ENCODE measurements at regions not wholly inside any gene's neighbourhood (a gene's known extent, or its start where the extent isn't known, plus 50 kb on each side); places are given as distances from the start of the nearest gene placed in this dataset.

DNA sequence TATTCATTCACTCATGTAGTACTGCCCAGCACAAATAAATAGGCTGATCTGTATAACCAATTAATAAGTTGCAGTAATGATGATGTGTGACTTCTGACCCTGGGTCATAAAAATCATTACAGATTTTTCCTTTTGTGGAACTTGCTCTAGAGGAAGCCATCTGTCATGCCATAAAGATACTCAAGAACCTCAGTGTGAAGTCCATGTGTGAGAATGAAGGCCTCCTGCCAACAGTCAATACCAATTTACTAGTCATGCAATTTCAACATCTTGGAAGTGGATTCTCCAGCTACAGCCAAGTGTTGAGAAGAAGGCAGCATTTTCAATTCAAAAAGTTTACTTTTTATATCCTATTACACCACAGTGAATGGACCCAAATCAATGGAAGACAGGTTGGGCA, 435.6 kb upstream of the LRRC4C start:
- no peaks in the 10 kb centered on the region for H3K9me3 ChIP-seq (ENCODE audit: control insufficient read depth in 2 of 2, insufficient read depth in 1 of 2, low read depth in 1 of 2, low read length in 1 of 2)
- FAIRE-seq (no peak), DNase-seq (peak; percentile 42 to 44)
- H3K36me3 ChIP-seq (ENCODE audit: control insufficient read depth in 3 of 3, insufficient read depth in 2 of 3, low read depth in 1 of 3, low read length in 3 of 3) = no peaks in the 10 kb centered on the region
- H3K27ac ChIP-seq (ENCODE audit: low read depth in 1 of 3, low read length in 2 of 3) = no peak overlapping the region
- peaks cover 0 to 3% (median 0%) of the 10 kb centered on the region in 3 donors for H3K4me1 ChIP-seq (ENCODE audit: control insufficient read depth in 3 of 3, insufficient read depth in 2 of 3, low read depth in 1 of 3, low read length in 2 of 3)
- no peak overlapping the region for H3K4me3 ChIP-seq (ENCODE audit: low read depth in 1 of 3, low read length in 3 of 3)
- no peaks in the 10 kb centered on the region for H3K27me3 ChIP-seq (ENCODE audit: control insufficient read depth in 3 of 3, insufficient read depth in 3 of 3, low read length in 3 of 3)

DNA sequence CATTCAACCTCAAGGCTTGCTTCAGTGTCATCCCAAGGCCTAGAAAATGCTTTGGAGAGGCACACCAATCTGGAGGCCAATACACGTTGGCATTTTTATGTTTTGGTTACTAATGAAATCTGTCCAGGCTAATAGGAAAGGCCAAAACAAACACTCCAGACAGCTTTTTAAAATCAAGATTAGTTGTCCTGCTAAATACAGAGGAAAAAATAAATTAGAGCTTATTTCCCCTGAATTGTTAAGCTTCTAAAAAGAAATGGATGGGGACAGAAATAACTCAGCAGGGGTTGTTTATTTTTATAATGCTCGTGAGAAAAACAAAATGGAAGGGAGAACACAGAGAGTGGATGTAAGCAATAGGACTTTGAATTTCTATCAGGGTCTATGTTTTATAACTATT, 438.5 kb upstream of the LRRC4C start:
- no peaks in the 10 kb centered on the region for H3K27me3 ChIP-seq (ENCODE audit: control insufficient read depth in 3 of 3, insufficient read depth in 3 of 3, low read length in 3 of 3)
- DNase-seq (no peak), FAIRE-seq (no peak)
- 47 to 69% (median 62%) methylated on average over 2 of the region's 2 CpGs for WGBS, 3 donors
- no peak overlapping the region for H3K4me3 ChIP-seq (ENCODE audit: low read depth in 1 of 3, low read length in 3 of 3)
- H3K4me1 ChIP-seq (ENCODE audit: control insufficient read depth in 3 of 3, insufficient read depth in 2 of 3, low read depth in 1 of 3, low read length in 2 of 3) = peaks cover 0 to 3% (median 0%) of the 10 kb centered on the region in 3 donors
- H3K9me3 ChIP-seq (ENCODE audit: control insufficient read depth in 2 of 2, insufficient read depth in 1 of 2, low read depth in 1 of 2, low read length in 1 of 2) = peaks cover 0 to 6% of the 10 kb centered on the region in 2 donors
- no peak overlapping the region for H3K27ac ChIP-seq (ENCODE audit: low read depth in 1 of 3, low read length in 2 of 3)
- no peaks in the 10 kb centered on the region for H3K36me3 ChIP-seq (ENCODE audit: control insufficient read depth in 3 of 3, insufficient read depth in 2 of 3, low read depth in 1 of 3, low read length in 3 of 3)

DNA sequence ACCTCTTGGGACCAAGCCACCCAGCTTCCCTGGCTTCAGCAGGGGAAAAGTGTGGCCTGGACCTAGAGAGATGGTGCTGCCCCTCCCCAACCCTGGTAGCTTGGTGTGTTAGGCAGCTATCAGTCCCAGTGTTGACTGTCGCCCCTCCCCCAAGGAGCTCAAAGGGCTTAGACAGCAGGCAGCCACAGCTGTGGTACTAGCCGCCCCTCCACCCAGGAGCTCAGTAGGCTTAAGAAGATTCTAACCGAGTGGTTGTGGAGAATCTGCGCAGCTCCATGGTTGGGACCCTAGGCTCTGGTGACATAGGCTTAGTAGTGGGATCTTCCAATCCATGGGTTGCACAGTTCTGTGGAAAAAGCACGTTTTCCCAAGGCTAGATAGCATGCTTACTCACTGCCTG, 458.4 kb upstream of the LRRC4C start:
- DNase-seq (no peak), FAIRE-seq (no peak)
- Histone ChIP-seq H3K9me3 (ENCODE audit: control insufficient read depth in 2 of 2, insufficient read depth in 1 of 2, low read depth in 1 of 2, low read length in 1 of 2) (peaks cover 0 to 16% of the 10 kb centered on the region in 2 donors), H3K4me1 (ENCODE audit: control insufficient read depth in 3 of 3, insufficient read depth in 2 of 3, low read depth in 1 of 3, low read length in 2 of 3) (no peaks in the 10 kb centered on the region), H3K4me3 (ENCODE audit: low read depth in 1 of 3, low read length in 3 of 3) (no peak overlapping the region), H3K27ac (ENCODE audit: low read depth in 1 of 3, low read length in 2 of 3) (no peak overlapping the region), H3K27me3 (ENCODE audit: control insufficient read depth in 3 of 3, insufficient read depth in 3 of 3, low read length in 3 of 3) (no peaks in the 10 kb centered on the region), H3K36me3 (ENCODE audit: control insufficient read depth in 3 of 3, insufficient read depth in 2 of 3, low read depth in 1 of 3, low read length in 3 of 3) (no peaks in the 10 kb centered on the region)
- WGBS, 3 donors = 80 to 87% (median 81%) methylated on average over 5 of the region's 5 CpGs

DNA sequence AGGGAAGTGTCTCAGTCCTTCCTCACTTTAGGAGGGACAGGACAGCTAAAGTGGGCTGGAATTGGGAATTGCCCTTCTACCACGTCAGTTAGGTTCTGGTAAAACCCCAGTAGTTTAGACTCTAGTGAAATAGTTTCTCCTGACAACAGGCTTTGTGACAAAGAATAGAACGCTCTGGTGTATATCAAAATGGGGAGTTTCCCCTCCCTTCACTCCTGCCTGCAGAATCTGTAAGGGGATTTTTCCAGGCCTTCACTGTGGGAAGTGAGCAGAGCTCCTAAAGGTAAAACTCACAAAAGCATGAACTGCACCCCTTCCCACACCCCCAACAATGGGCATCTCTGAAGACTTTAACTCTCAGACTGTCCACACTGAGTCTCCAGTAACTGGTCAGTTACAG, 460.9 kb upstream of the LRRC4C start:
- H3K27me3 ChIP-seq (ENCODE audit: control insufficient read depth in 3 of 3, insufficient read depth in 3 of 3, low read length in 3 of 3) = no peaks in the 10 kb centered on the region
- H3K36me3 ChIP-seq (ENCODE audit: control insufficient read depth in 3 of 3, insufficient read depth in 2 of 3, low read depth in 1 of 3, low read length in 3 of 3) = no peaks in the 10 kb centered on the region
- H3K9me3 ChIP-seq (ENCODE audit: control insufficient read depth in 2 of 2, insufficient read depth in 1 of 2, low read depth in 1 of 2, low read length in 1 of 2) = peaks cover 0 to 16% of the 10 kb centered on the region in 2 donors
- no peak overlapping the region for H3K4me3 ChIP-seq (ENCODE audit: low read depth in 1 of 3, low read length in 3 of 3)
- H3K4me1 ChIP-seq (ENCODE audit: control insufficient read depth in 3 of 3, insufficient read depth in 2 of 3, low read depth in 1 of 3, low read length in 2 of 3) = no peaks in the 10 kb centered on the region
- FAIRE-seq (no peak), DNase-seq (no peak)
- 55 to 60% (median 57%) methylated on average over 2 of the region's 2 CpGs for WGBS, 3 donors
- no peak overlapping the region for H3K27ac ChIP-seq (ENCODE audit: low read depth in 1 of 3, low read length in 2 of 3)

DNA sequence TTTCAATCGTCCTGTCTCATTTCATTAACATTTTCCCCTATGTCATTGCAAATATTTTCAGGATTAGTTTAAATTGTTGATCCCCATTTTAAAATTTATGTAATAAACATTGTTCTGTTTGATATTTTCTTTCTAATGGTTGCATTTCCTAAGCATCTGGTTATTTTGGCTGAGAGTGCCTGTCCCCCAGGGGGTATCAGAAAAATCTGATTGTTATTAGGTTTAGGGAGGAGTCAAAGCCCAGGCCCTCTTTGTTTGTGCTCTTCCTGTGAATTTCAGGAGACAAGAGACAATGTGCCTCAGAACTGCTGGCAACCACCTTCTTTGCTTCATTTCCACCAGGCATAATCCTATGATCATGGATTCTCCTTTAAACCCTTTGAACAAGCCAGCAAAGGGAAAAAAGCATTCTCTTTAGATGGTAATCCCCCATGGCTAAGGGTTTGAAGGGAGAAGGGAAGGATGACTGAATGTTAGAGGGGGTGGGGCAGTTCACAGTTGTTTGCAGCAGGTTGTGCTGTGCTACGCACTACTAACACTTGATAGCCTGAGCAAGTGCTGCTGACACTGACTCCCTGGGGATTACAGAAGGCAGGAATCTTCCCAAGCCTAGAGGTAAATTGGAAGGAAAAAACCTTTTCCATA, 462.4 kb upstream of the LRRC4C start:
- no peaks in the 10 kb centered on the region for H3K36me3 ChIP-seq (ENCODE audit: control insufficient read depth in 3 of 3, insufficient read depth in 2 of 3, low read depth in 1 of 3, low read length in 3 of 3)
- H3K9me3 ChIP-seq (ENCODE audit: control insufficient read depth in 2 of 2, insufficient read depth in 1 of 2, low read depth in 1 of 2, low read length in 1 of 2) = peaks cover 0 to 16% of the 10 kb centered on the region in 2 donors
- H3K27me3 ChIP-seq (ENCODE audit: control insufficient read depth in 3 of 3, insufficient read depth in 3 of 3, low read length in 3 of 3) = no peaks in the 10 kb centered on the region
- FAIRE-seq (no peak), DNase-seq (no peak)
- no peak overlapping the region for H3K4me3 ChIP-seq (ENCODE audit: low read depth in 1 of 3, low read length in 3 of 3)
- H3K4me1 ChIP-seq (ENCODE audit: control insufficient read depth in 3 of 3, insufficient read depth in 2 of 3, low read depth in 1 of 3, low read length in 2 of 3) = no peaks in the 10 kb centered on the region
- 64 to 79% (median 77%) methylated on average over 2 of the region's 2 CpGs for WGBS, 3 donors
- H3K27ac ChIP-seq (ENCODE audit: low read depth in 1 of 3, low read length in 2 of 3) = no peak overlapping the region

DNA sequence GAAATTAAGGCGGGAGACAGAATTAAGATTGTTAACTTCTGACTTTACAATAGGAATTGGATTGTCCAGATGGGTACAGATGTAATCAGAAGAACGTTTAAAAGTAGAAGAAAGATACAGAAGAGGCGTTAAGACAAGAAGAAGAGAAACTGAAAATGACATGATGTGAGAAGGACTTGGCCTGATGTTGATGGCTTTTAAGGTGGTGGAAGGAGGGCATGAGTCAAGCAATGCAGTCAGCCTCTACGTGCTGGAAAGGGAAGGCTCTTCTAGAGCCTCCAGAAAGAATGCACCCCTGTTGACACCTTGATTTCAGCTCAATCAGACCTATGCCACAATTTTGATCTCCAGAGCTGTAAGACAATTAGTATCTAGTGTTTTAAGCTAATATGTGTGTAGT, 466.9 kb upstream of the LRRC4C start:
- 71 to 76% (median 76%) methylated on average over 4 of the region's 4 CpGs for WGBS, 3 donors
- Histone ChIP-seq H3K27me3 (ENCODE audit: control insufficient read depth in 3 of 3, insufficient read depth in 3 of 3, low read length in 3 of 3) (no peaks in the 10 kb centered on the region), H3K4me3 (ENCODE audit: low read depth in 1 of 3, low read length in 3 of 3) (no peak overlapping the region), H3K9me3 (ENCODE audit: control insufficient read depth in 2 of 2, insufficient read depth in 1 of 2, low read depth in 1 of 2, low read length in 1 of 2) (no peaks in the 10 kb centered on the region), H3K4me1 (ENCODE audit: control insufficient read depth in 3 of 3, insufficient read depth in 2 of 3, low read depth in 1 of 3, low read length in 2 of 3) (no peaks in the 10 kb centered on the region), H3K36me3 (ENCODE audit: control insufficient read depth in 3 of 3, insufficient read depth in 2 of 3, low read depth in 1 of 3, low read length in 3 of 3) (no peaks in the 10 kb centered on the region), H3K27ac (ENCODE audit: low read depth in 1 of 3, low read length in 2 of 3) (no peak overlapping the region)
- FAIRE-seq = no peak
- DNase-seq = no peak

DNA sequence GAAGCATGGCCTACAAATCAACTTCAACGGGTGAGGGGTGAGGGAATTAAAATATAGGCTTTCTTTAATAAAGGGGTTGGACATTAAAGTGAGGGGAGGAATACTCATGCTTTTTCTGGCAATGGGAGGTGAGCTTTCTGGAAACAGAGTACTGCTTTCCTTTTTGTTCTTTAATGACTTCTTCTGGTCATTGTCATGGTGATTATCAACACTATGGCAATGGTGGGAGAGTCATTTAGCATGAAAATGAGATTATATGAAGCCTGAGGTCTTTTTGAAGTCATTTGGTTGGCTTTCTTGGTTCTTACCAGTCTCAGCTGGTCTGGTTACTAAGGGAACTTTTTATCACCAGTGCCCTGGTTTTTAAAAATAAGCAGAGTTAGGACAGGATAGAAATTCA, 475.8 kb upstream of the LRRC4C start:
- no peaks in the 10 kb centered on the region for H3K36me3 ChIP-seq (ENCODE audit: control insufficient read depth in 3 of 3, insufficient read depth in 2 of 3, low read depth in 1 of 3, low read length in 3 of 3)
- FAIRE-seq (no peak), DNase-seq (no peak)
- no peaks in the 10 kb centered on the region for H3K4me1 ChIP-seq (ENCODE audit: control insufficient read depth in 3 of 3, insufficient read depth in 2 of 3, low read depth in 1 of 3, low read length in 2 of 3)
- 56 to 73% (median 64%) methylated on average over 1 of the region's 1 CpG for WGBS, 3 donors
- H3K27me3 ChIP-seq (ENCODE audit: control insufficient read depth in 3 of 3, insufficient read depth in 3 of 3, low read length in 3 of 3) = no peaks in the 10 kb centered on the region
- no peak overlapping the region for H3K4me3 ChIP-seq (ENCODE audit: low read depth in 1 of 3, low read length in 3 of 3)
- H3K9me3 ChIP-seq (ENCODE audit: control insufficient read depth in 2 of 2, insufficient read depth in 1 of 2, low read depth in 1 of 2, low read length in 1 of 2) = no peaks in the 10 kb centered on the region
- H3K27ac ChIP-seq (ENCODE audit: low read depth in 1 of 3, low read length in 2 of 3) = no peak overlapping the region

DNA sequence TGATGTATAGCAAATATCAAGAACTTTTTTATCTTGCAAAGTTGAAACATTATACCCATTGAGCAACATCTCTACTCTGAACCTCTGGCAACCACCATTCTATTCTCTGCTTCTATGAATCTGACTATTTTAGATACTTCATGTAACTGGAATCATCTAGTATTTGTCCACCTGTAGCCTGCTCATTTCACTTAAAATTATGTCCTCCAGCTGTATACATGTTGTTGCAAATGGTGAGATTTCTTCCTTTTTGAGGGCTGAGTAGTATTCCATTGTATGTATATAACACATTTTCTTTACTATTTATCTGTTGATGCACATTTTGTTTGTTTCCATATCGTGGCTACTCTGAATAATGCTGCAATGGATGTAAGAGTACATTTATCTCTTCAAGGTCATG, 476.3 kb upstream of the LRRC4C start:
- DNase-seq = no peak
- 76 to 82% (median 81%) methylated on average over 1 of the region's 1 CpG for WGBS, 3 donors
- no peaks in the 10 kb centered on the region for H3K9me3 ChIP-seq (ENCODE audit: control insufficient read depth in 2 of 2, insufficient read depth in 1 of 2, low read depth in 1 of 2, low read length in 1 of 2)
- H3K27me3 ChIP-seq (ENCODE audit: control insufficient read depth in 3 of 3, insufficient read depth in 3 of 3, low read length in 3 of 3) = no peaks in the 10 kb centered on the region
- no peak overlapping the region for H3K4me3 ChIP-seq (ENCODE audit: low read depth in 1 of 3, low read length in 3 of 3)
- H3K36me3 ChIP-seq (ENCODE audit: control insufficient read depth in 3 of 3, insufficient read depth in 2 of 3, low read depth in 1 of 3, low read length in 3 of 3) = no peaks in the 10 kb centered on the region
- H3K4me1 ChIP-seq (ENCODE audit: control insufficient read depth in 3 of 3, insufficient read depth in 2 of 3, low read depth in 1 of 3, low read length in 2 of 3) = no peaks in the 10 kb centered on the region
- FAIRE-seq = no peak
- H3K27ac ChIP-seq (ENCODE audit: low read depth in 1 of 3, low read length in 2 of 3) = no peak overlapping the region

DNA sequence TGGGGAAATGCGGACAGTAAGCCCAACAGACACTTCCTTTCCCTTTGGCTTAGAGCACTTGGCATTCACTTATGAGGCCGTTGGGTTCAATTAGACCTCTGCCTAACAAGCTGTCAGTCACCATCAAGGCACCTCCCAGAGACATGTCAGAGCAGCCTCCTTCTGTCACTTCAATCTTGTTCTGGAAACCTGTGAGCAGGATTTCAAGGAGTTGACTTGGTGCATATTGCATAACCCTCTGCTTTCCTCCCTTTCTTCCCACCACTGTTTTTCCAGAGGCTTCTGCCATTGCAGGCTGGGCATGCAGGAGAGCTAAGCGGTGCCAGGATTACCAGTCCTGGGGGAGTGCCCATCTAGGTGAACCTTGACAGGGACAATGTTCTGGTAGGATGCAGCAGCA, 484.2 kb upstream of the LRRC4C start:
- Histone ChIP-seq H3K4me3 (ENCODE audit: low read depth in 1 of 3, low read length in 3 of 3) (no peak overlapping the region), H3K36me3 (ENCODE audit: control insufficient read depth in 3 of 3, insufficient read depth in 2 of 3, low read depth in 1 of 3, low read length in 3 of 3) (no peaks in the 10 kb centered on the region), H3K4me1 (ENCODE audit: control insufficient read depth in 3 of 3, insufficient read depth in 2 of 3, low read depth in 1 of 3, low read length in 2 of 3) (no peaks in the 10 kb centered on the region), H3K27ac (ENCODE audit: low read depth in 1 of 3, low read length in 2 of 3) (no peak overlapping the region), H3K9me3 (ENCODE audit: control insufficient read depth in 2 of 2, insufficient read depth in 1 of 2, low read depth in 1 of 2, low read length in 1 of 2) (no peaks in the 10 kb centered on the region), H3K27me3 (ENCODE audit: control insufficient read depth in 3 of 3, insufficient read depth in 3 of 3, low read length in 3 of 3) (no peaks in the 10 kb centered on the region)
- WGBS, 3 donors = 59 to 67% (median 64%) methylated on average over 3 of the region's 3 CpGs
- FAIRE-seq (no peak), DNase-seq (no peak)
